ENCODE measurements at regions not wholly inside any gene's neighbourhood (a gene's known extent, or its start where the extent isn't known, plus 50 kb on each side); places are given as distances from the start of the nearest gene placed in this dataset.

DNA sequence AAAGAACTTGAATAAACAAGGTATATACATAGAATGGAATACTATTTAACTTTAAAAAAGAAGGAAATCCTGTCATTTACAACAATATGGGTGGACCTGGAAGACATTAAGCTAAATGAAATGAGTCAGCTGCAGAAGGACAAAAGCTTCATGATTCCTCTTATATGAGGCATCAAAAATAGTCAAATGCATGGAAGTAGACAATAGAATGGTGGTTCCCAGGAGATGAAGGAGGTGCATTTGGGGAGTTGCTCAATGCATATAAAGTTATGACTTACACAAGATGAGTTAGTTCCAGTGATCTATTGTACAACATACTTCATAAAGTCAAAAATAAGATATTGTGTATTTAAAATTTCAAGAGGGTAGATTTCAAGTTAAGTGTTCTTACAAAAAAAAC lies 426.1 kb upstream of the UBE2E3 start:
- Histone ChIP-seq H4K91ac (ENCODE audit: insufficient read length, low read depth, low read length) (no peak overlapping the region), H3K23me2 (ENCODE audit: insufficient read length, low read depth, low read length, poor library complexity, severe bottlenecking) (no peaks in the 10 kb centered on the region), H2BK20ac (ENCODE audit: low read depth, low read length, poor library complexity, severe bottlenecking) (no peak overlapping the region), H3K23ac (ENCODE audit: insufficient read length, low read depth, low read length) (no peak overlapping the region), H3K79me1 (ENCODE audit: insufficient read depth, low read depth, low read length, poor library complexity, severe bottlenecking) (no peaks in the 10 kb centered on the region), H4K20me1 (ENCODE audit: control insufficient read depth, insufficient read depth, insufficient read length) (no peaks in the 10 kb centered on the region), H4K5ac (ENCODE audit: insufficient read length, low read depth, low read length) (no peak overlapping the region), H3K27ac (ENCODE audit: insufficient read length, low read depth, low read length) (no peak overlapping the region), H3K56ac (ENCODE audit: insufficient read length, low read depth, low read length) (no peak overlapping the region), H3K18ac (ENCODE audit: insufficient read length, low read depth, low read length) (no peak overlapping the region), H4K8ac (replicated peaks; ENCODE audit: insufficient read length, low read depth, low read length) (no peak overlapping the region), H3K4ac (ENCODE audit: low read depth, low read length) (no peak overlapping the region), H2AK5ac (ENCODE audit: insufficient read length, low read length) (no peak overlapping the region), H2BK12ac (ENCODE audit: insufficient read length, low read depth, low read length) (no peak overlapping the region), H2BK15ac (ENCODE audit: low read depth, low read length) (no peak overlapping the region), H3K4me2 (ENCODE audit: insufficient read depth, insufficient read length, low read length) (no peak overlapping the region), H3K9me3 (ENCODE audit: control insufficient read depth, low read depth, low read length) (no peaks in the 10 kb centered on the region), H3K9ac (ENCODE audit: extremely low read depth, insufficient read length, low read length) (no peak overlapping the region), H3K27me3 (ENCODE audit: insufficient read depth, low read length) (no peaks in the 10 kb centered on the region), H3K14ac (ENCODE audit: insufficient read depth, low read length) (no peak overlapping the region), H2BK5ac (ENCODE audit: insufficient read length, low read length) (no peak overlapping the region), H3K79me2 (ENCODE audit: insufficient read depth, low read length) (no peaks in the 10 kb centered on the region), H3K4me1 (ENCODE audit: insufficient read depth, low read length) (no peaks in the 10 kb centered on the region), H3T11ph (ENCODE audit: low read length) (no peak overlapping the region), H2AFZ (ENCODE audit: low read length) (no peak overlapping the region), H2BK120ac (ENCODE audit: low read depth, low read length, poor library complexity, severe bottlenecking) (no peak overlapping the region)
- DNase-seq = no peak
- Mint-ChIP-seq H3K4me1 (no peaks in the 10 kb centered on the region), H3K4me3 (no peak overlapping the region), H3K27me3 (ENCODE audit: low read depth) (no peaks in the 10 kb centered on the region), H3K9me3 (peaks cover 0 to 2% of the 10 kb centered on the region in 2 experiments; a peak in 1 of 5 replicates), H3K36me3 (ENCODE audit: insufficient read depth in 1 of 3, low read depth in 3 of 3) (no peaks in the 10 kb centered on the region; a peak in 1 of 7 replicates), H3K27ac (no peak overlapping the region)
- TF ChIP-seq CTCF (conservative IDR thresholded peaks at IDR 0.05) = no peak

All from H9 (cell line).